SK-N-SH treated with all-trans-retinoic acid at 6 μM for 48 hours (cell line): ENCODE measurements at regions not wholly inside any gene's neighbourhood (a gene's known extent, or its start where the extent isn't known, plus 50 kb on each side); places are given as distances from the start of the nearest gene placed in this dataset.

ENCODE experiments used
- ATAC-seq: fragments of 200-7000 bp; cut with Tn5 transposase; 3 replicates; pipeline ENCODE4 v1.9.1; 2020; ENCODE audit warnings: mild to moderate bottlenecking, moderate library complexity
- ARNTL ChIP-seq: fragments of 450-650 bp; formaldehyde crosslinking; IDR thresholded peaks from 2 replicates; pipeline ENCODE4 v1.5.0; 2020; ENCODE audit warnings: low read depth, mild to moderate bottlenecking, moderate library complexity, borderline replicate concordance
- BACH2 ChIP-seq: fragments of 250-450 bp; sonication (Bioruptor Pico); IDR thresholded peaks from 2 replicates; pipeline ENCODE4 v1.9.0; 2021; ENCODE audit warnings: mild to moderate bottlenecking, borderline replicate concordance
- CSDC2 ChIP-seq: fragments of 250-450 bp; sonication (Bioruptor Pico); IDR thresholded peaks from 2 replicates; pipeline ENCODE4 v1.5.0; 2020; ENCODE audit warnings: mild to moderate bottlenecking, moderate library complexity
- GLIS3 ChIP-seq: fragments of 250-450 bp; sonication (Bioruptor Pico); IDR thresholded peaks from 2 replicates; pipeline ENCODE4 v1.5.0; 2020; ENCODE audit warnings: mild to moderate bottlenecking, moderate library complexity
- ISL1 ChIP-seq: fragments of 250-450 bp; sonication (Bioruptor Pico); IDR thresholded peaks from 2 replicates; pipeline ENCODE4 v2.1.2; 2022; ENCODE audit warnings: mild to moderate bottlenecking, moderate library complexity
- OSR1 ChIP-seq: fragments of 250-450 bp; sonication (Bioruptor Pico); IDR thresholded peaks from 2 replicates; pipeline ENCODE4 v1.8.0; 2022; ENCODE audit warnings: moderate library complexity, mild to moderate bottlenecking, inconsistent platforms
- PPARA ChIP-seq: fragments of 250-450 bp; sonication (Bioruptor Pico); IDR thresholded peaks from 2 replicates; pipeline ENCODE4 v1.5.0; 2020; ENCODE audit warnings: mild to moderate bottlenecking, borderline replicate concordance
- RARB ChIP-seq: fragments of 250-450 bp; sonication (Bioruptor Pico); IDR thresholded peaks from 2 replicates; pipeline ENCODE4 v1.8.0; 2021; ENCODE audit warnings: mild to moderate bottlenecking, moderate library complexity
- SNAI2 ChIP-seq: fragments of 250-450 bp; sonication (Bioruptor Pico); IDR thresholded peaks from 2 replicates; pipeline ENCODE4 v1.5.0; 2020; ENCODE audit warnings: mild to moderate bottlenecking, moderate library complexity
- TCF4 ChIP-seq: fragments of 250-450 bp; sonication (Bioruptor Pico); IDR thresholded peaks from 2 replicates; pipeline ENCODE4 v1.8.0; 2021; ENCODE audit warnings: mild to moderate bottlenecking, moderate library complexity, borderline replicate concordance
- TOX ChIP-seq: fragments of 250-450 bp; sonication (Bioruptor Pico); IDR thresholded peaks from 2 replicates; pipeline ENCODE4 v1.8.0; 2021; ENCODE audit warnings: mild to moderate bottlenecking, moderate library complexity, borderline replicate concordance
- ZFP3 ChIP-seq: fragments of 250-450 bp; sonication (Bioruptor Pico); IDR thresholded peaks from 2 replicates; pipeline ENCODE4 v1.5.0; 2020; ENCODE audit warnings: mild to moderate bottlenecking, moderate library complexity
- ZFP30 ChIP-seq: fragments of 450-650 bp; formaldehyde crosslinking; IDR thresholded peaks from 2 replicates; pipeline ENCODE4 v1.5.0; 2022; ENCODE audit warnings: mild to moderate bottlenecking, moderate library complexity
- ZNF565 ChIP-seq: fragments of 450-650 bp; formaldehyde crosslinking; conservative IDR thresholded peaks from 2 replicates; pipeline ENCODE4 v1.5.0; 2020; ENCODE audit warnings: low read depth, mild to moderate bottlenecking, moderate library complexity
- ZNF70 ChIP-seq: fragments of 450-650 bp; formaldehyde crosslinking; IDR thresholded peaks from 2 replicates; pipeline ENCODE4 v1.5.0; 2020; ENCODE audit warnings: mild to moderate bottlenecking, moderate library complexity
- ZNF8 ChIP-seq: fragments of 450-650 bp; formaldehyde crosslinking; IDR thresholded peaks from 2 replicates; pipeline ENCODE4 v1.5.0; 2020; ENCODE audit warnings: mild to moderate bottlenecking, moderate library complexity
- TF ChIP-seq, protein P1 (sequence below): fragments of 250-450 bp; sonication (Bioruptor Pico); IDR thresholded peaks from 2 replicates; pipeline ENCODE4 v1.5.1; 2021; ENCODE audit warnings: mild to moderate bottlenecking, moderate library complexity
- TF ChIP-seq, protein P2 (sequence below): fragments of 250-450 bp; sonication (Bioruptor Pico); IDR thresholded peaks from 2 replicates; pipeline ENCODE4 v1.8.0; 2021; ENCODE audit warnings: low read depth, mild to moderate bottlenecking, moderate library complexity, borderline replicate concordance
- TF ChIP-seq, protein P3 (sequence below): fragments of 250-450 bp; sonication (Bioruptor Pico); IDR thresholded peaks from 2 replicates; pipeline ENCODE4 v1.8.0; 2020; ENCODE audit warnings: mild to moderate bottlenecking, moderate library complexity, borderline replicate concordance
- TF ChIP-seq, protein P4 (sequence below): fragments of 250-450 bp; sonication (Bioruptor Pico); IDR thresholded peaks from 2 replicates; pipeline ENCODE4 v1.5.0; 2020; ENCODE audit warnings: mild to moderate bottlenecking, moderate library complexity
- TF ChIP-seq, protein P5 (sequence below): fragments of 250-450 bp; sonication (Bioruptor Pico); IDR thresholded peaks from 2 replicates; pipeline ENCODE4 v1.5.1; 2020; ENCODE audit warnings: low read depth, mild to moderate bottlenecking, moderate library complexity

DNA sequence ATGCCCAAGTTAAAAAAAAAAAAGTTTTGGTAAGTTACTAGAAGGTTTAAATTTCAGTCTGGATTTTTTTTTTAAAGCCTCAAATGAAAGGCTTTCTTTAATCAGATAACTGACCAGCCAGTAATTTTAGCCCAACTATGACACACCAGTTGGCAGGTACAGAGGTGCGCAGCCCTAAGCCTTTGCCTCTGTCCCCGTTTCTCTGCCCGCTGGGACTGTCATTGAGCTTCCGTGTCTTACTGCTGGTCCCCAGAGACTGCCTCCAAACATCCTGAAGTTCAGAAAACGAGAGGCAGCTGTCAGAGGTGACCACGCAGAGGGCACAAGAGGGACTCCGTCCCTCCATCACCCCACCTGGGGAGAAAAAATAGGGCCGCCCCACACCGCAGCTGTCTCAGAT lies 118.2 kb downstream of the RPS12 start:
- ATAC-seq = no peak
- TF ChIP-seq, protein P1, sequence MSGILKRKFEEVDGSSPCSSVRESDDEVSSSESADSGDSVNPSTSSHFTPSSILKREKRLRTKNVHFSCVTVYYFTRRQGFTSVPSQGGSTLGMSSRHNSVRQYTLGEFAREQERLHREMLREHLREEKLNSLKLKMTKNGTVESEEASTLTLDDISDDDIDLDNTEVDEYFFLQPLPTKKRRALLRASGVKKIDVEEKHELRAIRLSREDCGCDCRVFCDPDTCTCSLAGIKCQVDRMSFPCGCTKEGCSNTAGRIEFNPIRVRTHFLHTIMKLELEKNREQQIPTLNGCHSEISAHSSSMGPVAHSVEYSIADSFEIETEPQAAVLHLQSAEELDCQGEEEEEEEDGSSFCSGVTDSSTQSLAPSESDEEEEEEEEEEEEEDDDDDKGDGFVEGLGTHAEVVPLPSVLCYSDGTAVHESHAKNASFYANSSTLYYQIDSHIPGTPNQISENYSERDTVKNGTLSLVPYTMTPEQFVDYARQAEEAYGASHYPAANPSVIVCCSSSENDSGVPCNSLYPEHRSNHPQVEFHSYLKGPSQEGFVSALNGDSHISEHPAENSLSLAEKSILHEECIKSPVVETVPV (CRISPR knock-in tag) = no peak
- no peak for TF ChIP-seq GLIS3 (CRISPR knock-in tag)
- TF ChIP-seq ZNF565 (CRISPR knock-in tag) = no peak
- no peak for TF ChIP-seq ZNF70 (CRISPR knock-in tag)

DNA sequence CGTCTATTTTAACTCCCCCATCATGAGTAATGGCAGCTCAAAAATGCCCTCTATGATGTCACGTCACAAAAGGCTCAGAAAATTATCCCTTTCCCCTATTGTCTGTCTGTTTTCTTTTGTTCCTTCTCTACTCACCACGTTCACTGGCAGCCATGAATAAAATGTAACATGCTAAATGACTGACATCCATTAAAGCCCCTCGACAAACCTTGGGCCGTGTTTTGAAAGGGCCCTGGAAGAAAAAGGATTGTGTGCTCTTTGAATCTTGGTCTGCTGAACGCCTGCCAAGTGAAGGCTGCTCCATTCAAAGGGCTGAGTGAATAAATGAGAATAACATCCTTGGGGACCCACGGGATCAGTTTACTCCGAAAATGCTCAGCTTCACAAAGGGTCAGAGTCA lies 118.7 kb downstream of the RPS12 start:
- ATAC-seq = no peak
- no peak for TF ChIP-seq ARNTL (CRISPR knock-in tag)
- TF ChIP-seq RARB = no peak
- no peak for TF ChIP-seq ZFP3
- no peak for TF ChIP-seq ZFP30
- TF ChIP-seq, protein P2, sequence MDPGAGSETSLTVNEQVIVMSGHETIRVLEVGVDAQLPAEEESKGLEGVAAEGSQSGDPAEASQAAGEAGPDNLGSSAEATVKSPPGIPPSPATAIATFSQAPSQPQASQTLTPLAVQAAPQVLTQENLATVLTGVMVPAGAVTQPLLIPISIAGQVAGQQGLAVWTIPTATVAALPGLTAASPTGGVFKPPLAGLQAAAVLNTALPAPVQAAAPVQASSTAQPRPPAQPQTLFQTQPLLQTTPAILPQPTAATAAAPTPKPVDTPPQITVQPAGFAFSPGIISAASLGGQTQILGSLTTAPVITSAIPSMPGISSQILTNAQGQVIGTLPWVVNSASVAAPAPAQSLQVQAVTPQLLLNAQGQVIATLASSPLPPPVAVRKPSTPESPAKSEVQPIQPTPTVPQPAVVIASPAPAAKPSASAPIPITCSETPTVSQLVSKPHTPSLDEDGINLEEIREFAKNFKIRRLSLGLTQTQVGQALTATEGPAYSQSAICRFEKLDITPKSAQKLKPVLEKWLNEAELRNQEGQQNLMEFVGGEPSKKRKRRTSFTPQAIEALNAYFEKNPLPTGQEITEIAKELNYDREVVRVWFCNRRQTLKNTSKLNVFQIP (CRISPR knock-in tag) = no peak

DNA sequence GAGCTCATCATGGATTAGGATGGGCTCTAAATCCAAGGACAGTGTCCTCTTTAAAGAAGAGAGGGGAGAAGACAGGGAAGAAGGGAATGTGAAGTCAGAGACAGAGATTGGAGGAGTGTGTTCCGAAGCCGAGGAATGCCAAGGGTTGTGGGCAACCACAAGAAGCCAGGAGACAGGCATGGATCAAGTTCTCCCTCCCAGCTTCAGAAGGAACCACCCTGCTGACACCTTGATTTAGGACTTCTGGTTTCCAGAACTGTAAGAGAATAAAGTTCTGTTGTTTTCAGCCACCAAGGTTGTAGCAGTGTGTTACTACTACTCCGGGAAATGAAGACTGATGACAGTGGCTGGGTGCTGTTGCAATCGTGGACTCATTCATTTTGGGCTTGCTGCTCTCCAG lies 120.1 kb downstream of the RPS12 start:
- TF ChIP-seq SNAI2 (no peak), ZNF565 (CRISPR knock-in tag) (no peak), PPARA (CRISPR knock-in tag) (no peak), ZFP30 (no peak), ZNF70 (CRISPR knock-in tag) (no peak), TCF4 (CRISPR knock-in tag) (no peak), BACH2 (CRISPR knock-in tag) (no peak), CSDC2 (no peak), ZNF8 (CRISPR knock-in tag) (no peak), OSR1 (no peak), TOX (CRISPR knock-in tag) (no peak), ISL1 (no peak), GLIS3 (CRISPR knock-in tag) (no peak), ZFP3 (no peak)
- TF ChIP-seq, protein P3, sequence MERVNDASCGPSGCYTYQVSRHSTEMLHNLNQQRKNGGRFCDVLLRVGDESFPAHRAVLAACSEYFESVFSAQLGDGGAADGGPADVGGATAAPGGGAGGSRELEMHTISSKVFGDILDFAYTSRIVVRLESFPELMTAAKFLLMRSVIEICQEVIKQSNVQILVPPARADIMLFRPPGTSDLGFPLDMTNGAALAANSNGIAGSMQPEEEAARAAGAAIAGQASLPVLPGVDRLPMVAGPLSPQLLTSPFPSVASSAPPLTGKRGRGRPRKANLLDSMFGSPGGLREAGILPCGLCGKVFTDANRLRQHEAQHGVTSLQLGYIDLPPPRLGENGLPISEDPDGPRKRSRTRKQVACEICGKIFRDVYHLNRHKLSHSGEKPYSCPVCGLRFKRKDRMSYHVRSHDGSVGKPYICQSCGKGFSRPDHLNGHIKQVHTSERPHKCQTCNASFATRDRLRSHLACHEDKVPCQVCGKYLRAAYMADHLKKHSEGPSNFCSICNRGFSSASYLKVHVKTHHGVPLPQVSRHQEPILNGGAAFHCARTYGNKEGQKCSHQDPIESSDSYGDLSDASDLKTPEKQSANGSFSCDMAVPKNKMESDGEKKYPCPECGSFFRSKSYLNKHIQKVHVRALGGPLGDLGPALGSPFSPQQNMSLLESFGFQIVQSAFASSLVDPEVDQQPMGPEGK = no peak
- TF ChIP-seq, protein P4, sequence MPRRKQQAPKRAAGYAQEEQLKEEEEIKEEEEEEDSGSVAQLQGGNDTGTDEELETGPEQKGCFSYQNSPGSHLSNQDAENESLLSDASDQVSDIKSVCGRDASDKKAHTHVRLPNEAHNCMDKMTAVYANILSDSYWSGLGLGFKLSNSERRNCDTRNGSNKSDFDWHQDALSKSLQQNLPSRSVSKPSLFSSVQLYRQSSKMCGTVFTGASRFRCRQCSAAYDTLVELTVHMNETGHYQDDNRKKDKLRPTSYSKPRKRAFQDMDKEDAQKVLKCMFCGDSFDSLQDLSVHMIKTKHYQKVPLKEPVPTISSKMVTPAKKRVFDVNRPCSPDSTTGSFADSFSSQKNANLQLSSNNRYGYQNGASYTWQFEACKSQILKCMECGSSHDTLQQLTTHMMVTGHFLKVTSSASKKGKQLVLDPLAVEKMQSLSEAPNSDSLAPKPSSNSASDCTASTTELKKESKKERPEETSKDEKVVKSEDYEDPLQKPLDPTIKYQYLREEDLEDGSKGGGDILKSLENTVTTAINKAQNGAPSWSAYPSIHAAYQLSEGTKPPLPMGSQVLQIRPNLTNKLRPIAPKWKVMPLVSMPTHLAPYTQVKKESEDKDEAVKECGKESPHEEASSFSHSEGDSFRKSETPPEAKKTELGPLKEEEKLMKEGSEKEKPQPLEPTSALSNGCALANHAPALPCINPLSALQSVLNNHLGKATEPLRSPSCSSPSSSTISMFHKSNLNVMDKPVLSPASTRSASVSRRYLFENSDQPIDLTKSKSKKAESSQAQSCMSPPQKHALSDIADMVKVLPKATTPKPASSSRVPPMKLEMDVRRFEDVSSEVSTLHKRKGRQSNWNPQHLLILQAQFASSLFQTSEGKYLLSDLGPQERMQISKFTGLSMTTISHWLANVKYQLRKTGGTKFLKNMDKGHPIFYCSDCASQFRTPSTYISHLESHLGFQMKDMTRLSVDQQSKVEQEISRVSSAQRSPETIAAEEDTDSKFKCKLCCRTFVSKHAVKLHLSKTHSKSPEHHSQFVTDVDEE (CRISPR knock-in tag) = no peak
- TF ChIP-seq, protein P2 (CRISPR knock-in tag) = no peak
- TF ChIP-seq, protein P1 (CRISPR knock-in tag) = no peak
- TF ChIP-seq, protein P5, sequence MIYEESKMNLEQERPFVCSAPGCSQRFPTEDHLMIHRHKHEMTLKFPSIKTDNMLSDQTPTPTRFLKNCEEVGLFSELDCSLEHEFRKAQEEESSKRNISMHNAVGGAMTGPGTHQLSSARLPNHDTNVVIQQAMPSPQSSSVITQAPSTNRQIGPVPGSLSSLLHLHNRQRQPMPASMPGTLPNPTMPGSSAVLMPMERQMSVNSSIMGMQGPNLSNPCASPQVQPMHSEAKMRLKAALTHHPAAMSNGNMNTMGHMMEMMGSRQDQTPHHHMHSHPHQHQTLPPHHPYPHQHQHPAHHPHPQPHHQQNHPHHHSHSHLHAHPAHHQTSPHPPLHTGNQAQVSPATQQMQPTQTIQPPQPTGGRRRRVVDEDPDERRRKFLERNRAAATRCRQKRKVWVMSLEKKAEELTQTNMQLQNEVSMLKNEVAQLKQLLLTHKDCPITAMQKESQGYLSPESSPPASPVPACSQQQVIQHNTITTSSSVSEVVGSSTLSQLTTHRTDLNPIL (CRISPR knock-in tag) = no peak
- no peak for ATAC-seq
